Muscle of arm (tissue), 1 donor: ENCODE measurements at regions not wholly inside any gene's neighbourhood (a gene's known extent, or its start where the extent isn't known, plus 50 kb on each side); places are given as distances from the start of the nearest gene placed in this dataset.

Experiments
- DNase-seq: peaks from one replicate; pipeline ENCODE4 v3.0.0-alpha.2; 2013

DNA sequence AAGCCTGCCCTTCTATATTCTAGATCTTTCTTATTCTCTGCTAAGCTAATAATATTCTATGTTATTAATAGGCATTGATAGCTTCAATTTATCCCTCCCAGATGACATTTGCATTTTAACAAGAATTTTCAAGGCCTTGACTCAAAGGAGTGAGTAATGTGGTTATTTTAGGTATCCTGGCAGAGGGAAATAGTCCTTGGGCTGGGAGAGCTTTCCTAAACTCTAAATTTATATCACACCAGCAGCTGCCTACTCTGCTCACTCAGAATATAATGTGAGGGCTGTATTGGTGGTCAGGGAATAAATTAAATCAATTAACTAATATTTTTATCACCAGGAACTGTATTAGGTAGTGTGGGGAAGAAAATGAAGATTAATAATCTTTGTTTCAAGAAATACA lies 74.8 kb upstream of the ADAM23 start:
- DNase-seq = no peak

GRCh38 chr2:206368933-206369569 lies 74.3 kb upstream of the ADAM23 start:
- no peak for DNase-seq

- DNase-seq = no peak
These were observed 67.4 kb upstream of the ADAM23 start for GRCh38 chr2:206375956-206376355.

DNA sequence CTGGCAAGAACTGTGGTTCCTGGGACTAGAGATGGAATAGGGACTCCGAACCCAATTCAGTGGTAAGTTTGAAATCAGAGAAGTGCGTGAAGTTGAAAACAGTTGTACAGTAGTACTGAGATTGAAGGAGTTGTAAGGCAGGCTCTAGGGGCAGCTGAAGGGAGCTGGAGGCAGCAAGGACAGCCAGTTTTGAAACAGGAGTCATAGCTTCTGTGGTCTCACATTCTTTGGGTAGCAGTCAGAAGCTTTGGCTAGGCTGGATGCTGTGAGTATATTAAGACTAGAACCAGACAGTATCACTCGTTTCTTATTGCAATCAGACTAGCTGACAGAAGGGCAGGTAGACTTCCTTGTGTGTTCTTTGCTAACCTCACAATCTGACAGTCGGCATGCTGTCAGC lies 64.5 kb upstream of the ADAM23 start:
- peak; percentile 15 for DNase-seq

DNA sequence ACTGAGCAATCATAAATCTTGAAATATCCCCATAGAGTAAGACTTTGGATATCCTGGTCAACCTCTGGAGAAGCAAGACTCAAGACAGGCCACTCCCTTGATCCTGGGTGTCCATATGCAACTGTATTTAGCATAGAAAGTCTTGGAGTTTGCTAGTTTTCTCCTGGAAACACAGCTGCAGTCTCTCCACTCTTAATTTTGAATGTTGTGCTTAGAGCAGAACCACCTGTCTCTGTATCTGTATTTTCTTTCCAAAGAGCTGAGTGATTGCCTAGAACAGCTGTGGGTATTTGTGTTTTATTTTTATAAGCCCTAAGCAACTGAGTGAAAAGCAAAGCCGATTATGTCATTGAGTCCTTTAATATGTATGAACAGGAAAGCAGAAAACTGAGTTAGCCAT lies 64.1 kb upstream of the ADAM23 start:
- DNase-seq = peak; percentile 46

DNA sequence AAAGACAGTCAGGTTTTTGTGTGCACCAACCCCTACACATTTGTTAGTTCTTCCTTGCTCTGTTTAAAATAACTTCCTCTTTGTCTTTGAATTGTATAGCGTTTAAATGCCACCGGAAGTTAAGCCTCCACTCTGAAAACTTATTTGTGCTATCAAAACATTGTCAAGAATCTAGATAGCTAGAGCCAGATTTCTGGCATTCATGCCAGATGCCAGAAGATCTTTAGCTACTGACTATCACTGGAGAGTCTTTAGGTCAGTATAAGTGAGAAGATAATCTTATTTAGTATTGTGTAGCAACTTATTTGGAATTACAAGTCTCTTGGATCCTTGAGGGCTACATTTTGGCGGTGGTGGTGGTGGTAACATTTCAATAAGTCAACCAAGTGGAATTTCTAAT lies 63.4 kb upstream of the ADAM23 start:
- no peak for DNase-seq

- DNase-seq = no peak
These were observed 61.5 kb upstream of the ADAM23 start for GRCh38 chr2:206381881-206382280.

DNA sequence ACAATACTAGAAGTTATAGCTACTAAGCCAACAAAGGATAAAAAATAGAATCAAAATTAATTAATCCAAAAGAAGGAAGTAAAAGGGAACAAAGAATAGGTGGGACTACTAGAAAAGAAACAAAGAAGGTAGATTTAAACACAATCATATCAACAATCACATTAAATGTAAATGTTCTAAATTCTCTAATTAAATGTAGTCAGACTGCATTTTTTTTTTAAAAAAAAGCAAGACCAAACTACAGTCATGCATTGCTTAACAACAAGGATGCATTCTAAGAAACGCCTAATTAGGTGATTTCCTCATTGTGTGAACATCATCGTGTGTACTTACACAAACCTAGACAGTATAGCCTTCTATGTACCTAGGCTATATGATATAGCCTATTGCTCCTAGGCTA lies 59.7 kb upstream of the ADAM23 start:
- no peak for DNase-seq

DNA sequence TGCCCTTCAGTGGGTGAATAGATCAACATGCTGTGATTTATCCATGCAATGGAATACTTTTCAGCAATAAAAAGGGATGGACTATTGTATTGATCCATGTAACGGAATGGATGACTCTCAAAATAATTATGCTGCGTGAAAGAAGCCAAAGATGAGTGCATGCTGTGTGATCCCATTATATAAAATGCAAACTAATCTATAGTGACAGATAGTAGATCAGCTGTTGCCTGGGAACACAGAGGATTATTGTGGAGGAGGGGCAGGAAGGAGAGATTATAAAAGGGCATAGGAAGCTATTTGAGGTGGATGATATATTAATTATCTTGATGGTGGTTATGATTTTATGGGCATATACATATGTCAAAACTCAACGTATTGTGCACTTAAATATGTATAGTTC lies 55.5 kb upstream of the ADAM23 start:
- DNase-seq = no peak

- no peak for DNase-seq
These were observed 54.6 kb upstream of the ADAM23 start for GRCh38 chr2:206388698-206389097.

DNA sequence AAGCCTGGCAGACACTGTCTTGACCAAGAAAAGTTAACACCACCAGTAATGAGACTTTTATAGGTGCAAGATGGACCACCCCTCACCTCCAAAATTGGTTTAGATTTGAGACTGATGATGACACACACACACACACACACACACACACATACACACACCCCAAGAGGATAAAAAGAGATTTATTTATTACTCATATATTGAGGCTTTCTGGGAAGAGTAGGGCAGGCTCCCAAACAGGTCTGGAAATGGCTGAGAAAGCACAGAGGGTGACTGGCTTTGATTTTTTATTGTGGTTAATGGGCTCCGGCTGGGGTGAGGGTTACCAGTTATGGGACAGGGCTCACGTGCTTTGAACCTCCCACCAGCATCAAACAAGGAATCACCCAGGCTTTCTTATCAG lies 54.2 kb upstream of the ADAM23 start:
- no peak for DNase-seq

DNA sequence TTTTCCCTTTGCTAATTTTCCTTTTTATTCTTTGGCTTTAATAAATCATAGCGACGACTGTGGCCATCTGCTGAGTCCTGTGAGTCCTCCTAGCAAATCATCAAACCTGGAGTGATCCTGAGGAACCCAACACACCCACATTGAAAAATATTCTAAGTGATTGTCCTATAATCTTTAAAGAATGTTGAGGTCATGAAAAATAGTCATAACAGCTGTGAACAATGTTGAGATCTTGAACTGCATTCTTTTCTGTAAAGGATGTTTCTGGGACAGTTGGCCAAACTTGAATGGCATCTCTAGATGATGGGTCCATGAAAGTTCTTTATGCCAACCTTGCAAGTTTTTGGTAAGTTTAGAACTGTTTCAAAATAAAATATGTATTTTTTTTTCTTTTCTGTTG lies 53.2 kb upstream of the ADAM23 start:
- no peak for DNase-seq

DNA sequence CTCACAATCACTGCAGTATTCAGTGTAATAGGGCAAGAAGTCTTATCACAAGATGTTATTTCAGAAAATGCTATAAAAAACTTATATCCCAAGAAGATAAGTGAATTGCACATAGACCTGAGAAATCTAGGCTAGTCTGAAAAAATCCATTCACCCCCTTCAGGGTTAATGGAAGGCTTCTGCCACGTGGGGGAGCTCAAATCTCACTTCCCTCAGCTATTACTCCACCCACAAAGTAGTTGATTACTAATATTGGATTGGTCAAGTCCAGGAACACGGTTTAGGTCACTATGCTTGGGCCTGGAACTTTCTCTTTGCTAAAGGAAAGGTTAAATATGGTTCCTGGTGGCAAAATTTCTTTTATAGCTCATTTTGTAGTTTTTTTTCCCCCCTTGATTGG lies 51.2 kb upstream of the ADAM23 start:
- DNase-seq = no peak
